ENCODE measurements at regions not wholly inside any gene's neighbourhood (a gene's known extent, or its start where the extent isn't known, plus 50 kb on each side); places are given as distances from the start of the nearest gene placed in this dataset.

GRCh38 chr6:170048615-170049256 lies 242.1 kb downstream of the DLL1 start:
- no peak for DNase-seq (ENCODE audit: low read depth in 2 of 2, low spot score in 1 of 2)

GRCh38 chr6:170047823-170048222 lies 243.1 kb downstream of the DLL1 start:
- DNase-seq (ENCODE audit: low read depth in 2 of 2, low spot score in 1 of 2) = no peak

GRCh38 chr6:170046791-170047626 lies 243.9 kb downstream of the DLL1 start:
- DNase-seq (ENCODE audit: low read depth in 2 of 2, low spot score in 1 of 2) = no peak

DNA sequence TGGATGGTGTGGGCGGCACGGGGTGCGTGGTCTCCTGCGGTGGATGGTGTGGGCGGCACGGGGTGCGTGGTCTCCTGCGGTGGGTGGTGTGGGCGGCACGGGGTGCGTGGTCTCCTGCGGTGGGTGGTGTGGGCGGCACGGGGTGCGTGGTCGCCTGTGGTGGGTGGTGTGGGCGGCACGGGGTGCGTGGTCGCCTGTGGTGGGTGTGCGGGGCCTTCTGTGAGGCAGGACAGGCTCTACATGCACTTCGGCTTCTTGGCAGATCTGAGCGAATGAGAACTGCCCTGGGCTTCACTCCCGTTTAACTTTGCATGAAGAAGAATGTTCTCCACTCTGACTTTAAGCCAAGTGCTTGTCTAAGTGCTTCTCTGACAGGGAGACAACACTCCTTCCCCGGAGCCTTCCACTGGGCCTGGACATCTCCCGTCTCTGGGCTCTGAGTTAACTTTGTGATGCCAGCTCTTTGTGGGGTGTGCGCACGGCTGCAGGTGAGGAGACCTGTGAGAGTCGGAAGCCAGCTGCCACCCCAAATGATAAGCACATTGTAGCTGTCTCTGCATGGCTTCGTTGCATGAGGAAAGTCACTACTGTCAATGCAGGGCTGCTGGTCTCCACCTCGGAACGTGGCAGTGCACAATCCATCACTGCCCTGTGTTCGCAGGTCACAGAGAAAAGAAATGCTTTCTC lies 244.8 kb downstream of the DLL1 start:
- no peak for DNase-seq (ENCODE audit: low read depth in 2 of 2, low spot score in 1 of 2)

- DNase-seq (ENCODE audit: low read depth in 2 of 2, low spot score in 1 of 2) = no peak
Measured at GRCh38 chr6:170045563-170045960, 245.3 kb downstream of the DLL1 start.

GRCh38 chr6:170044836-170045562 lies 245.9 kb downstream of the DLL1 start:
- DNase-seq (ENCODE audit: low read depth in 2 of 2, low spot score in 1 of 2) = no peak

GRCh38 chr6:170043881-170044790 lies 246.7 kb downstream of the DLL1 start:
- no peak for DNase-seq (ENCODE audit: low read depth in 2 of 2, low spot score in 1 of 2)

DNA sequence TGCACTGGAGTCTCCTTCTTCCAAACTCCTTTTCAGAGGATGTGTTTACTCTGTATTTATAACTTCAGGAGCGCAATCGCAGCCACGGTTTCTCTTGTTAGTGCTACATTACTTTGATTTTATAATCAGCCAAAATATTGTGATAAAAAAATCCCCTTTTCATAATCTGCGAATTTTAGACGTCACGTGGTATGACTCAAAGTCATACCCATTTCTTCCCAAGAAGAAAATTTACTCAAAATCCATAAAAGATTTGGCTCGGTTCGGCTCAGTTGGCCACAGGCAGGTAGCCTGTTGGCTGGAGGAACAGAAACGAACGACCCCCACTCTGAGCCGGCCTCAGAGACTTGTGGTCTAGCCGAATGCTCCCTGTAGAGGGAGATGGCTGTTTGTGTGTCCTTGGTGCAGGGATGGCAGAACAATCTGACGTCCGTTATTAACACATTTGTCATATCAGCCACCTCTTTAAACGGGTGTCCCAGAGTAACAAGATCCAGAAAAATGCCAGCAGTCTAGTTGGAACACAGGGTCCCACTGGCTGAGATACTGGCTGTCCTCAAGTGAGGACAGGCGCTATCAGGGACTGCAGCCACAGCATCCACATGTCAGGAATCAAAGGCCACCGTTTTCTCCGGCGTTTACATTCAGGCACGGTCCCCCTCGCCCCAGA lies 247.6 kb downstream of the DLL1 start:
- no peak for DNase-seq (ENCODE audit: low read depth in 2 of 2, low spot score in 1 of 2)

DNA sequence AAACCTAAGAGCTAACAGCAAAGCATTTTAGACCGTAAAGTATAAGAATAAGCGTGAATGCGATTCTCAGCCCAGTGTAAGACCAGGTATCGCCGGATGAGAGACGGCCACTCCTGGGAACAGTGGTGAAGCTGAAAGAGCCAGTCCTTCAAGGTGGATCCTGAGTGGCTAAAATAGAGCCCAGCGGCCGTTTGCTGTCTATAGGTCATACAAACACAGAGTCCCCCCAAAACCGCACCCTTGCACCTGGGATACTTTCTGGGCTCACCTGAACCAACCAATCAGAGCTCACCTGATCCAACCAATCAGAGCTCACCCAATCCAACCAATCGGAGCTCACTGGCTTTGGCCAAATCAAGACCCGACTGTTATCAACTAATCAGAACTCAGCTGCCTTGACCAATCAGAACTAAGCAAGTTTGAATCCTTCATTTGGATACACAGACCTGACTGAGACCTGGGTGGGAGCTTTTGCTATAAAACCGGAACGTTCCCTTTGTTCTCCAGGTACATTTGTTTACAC lies 248.2 kb downstream of the DLL1 start:
- DNase-seq (ENCODE audit: low read depth in 2 of 2, low spot score in 1 of 2) = no peak

DNA sequence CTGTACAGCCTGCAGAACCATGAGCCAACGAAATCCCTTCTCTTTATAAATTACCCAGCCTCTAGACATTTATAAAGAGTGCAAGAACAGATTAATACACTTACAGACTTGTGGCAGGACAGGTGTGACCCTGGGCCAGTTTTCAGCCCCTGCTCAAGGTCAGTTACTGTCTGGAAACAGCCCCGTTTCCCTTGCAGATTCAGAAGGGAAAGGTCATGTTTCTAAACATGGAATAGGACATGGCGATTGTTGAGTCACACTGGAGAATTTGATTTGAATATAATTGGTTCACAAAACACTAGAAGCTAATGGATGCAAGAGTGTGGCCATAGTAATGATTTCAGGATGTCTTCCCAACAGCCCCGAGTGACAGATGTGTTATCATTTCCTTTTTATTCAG lies 248.8 kb downstream of the DLL1 start:
- no peak for DNase-seq (ENCODE audit: low read depth in 2 of 2, low spot score in 1 of 2)

- no peak for DNase-seq (ENCODE audit: low read depth in 2 of 2, low spot score in 1 of 2)
Measured at GRCh38 chr6:170041526-170041925, 249.4 kb downstream of the DLL1 start.

- DNase-seq (ENCODE audit: low read depth in 2 of 2, low spot score in 1 of 2) = no peak
Measured at GRCh38 chr6:170040906-170041305, 250.0 kb downstream of the DLL1 start.

DNA sequence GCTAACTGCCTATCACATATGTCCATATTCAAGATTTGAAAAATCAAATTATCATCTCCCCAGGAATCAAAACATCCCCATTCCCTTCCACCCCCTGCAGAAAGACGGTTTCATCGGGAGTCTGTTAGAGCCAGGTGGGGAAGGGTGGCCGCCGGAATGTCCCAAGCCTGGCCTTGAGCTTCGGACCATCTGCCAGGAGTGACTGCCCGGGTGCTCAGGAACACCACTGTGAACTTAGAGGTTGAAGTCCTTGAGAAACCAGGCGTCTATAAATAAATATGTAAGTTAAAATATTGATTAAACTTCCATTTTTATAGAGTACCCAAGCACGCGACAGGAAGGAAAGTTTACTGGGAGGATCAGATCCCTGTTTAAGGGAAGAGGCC lies 250.8 kb downstream of the DLL1 start:
- DNase-seq (ENCODE audit: low read depth in 2 of 2, low spot score in 1 of 2) = no peak

GRCh38 chr6:170039156-170040114 lies 251.4 kb downstream of the DLL1 start:
- no peak for DNase-seq (ENCODE audit: low read depth in 2 of 2, low spot score in 1 of 2)

GRCh38 chr6:170038708-170039107 lies 252.2 kb downstream of the DLL1 start:
- no peak for DNase-seq (ENCODE audit: low read depth in 2 of 2, low spot score in 1 of 2)

DNA sequence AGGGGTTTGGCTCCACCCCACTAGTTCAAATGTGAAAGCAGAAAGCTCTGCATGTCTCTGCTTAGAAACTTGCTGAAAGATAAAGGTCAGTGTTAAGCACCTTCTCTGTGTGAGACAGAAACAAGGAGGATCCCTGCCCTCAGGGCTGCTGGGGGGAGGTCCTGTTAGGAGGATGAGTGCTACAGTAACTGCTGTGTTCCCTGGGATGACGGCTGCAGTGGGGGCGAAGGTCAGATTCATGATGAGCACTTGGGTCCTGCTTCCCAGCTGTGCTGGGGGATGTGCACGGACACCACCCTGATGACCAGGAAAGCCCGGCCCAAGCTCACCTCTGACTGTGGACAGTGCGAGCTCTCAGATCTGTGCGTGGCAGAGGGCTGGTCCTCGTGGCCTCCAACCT lies 252.6 kb downstream of the DLL1 start:
- no peak for DNase-seq (ENCODE audit: low read depth in 2 of 2, low spot score in 1 of 2)

DNA sequence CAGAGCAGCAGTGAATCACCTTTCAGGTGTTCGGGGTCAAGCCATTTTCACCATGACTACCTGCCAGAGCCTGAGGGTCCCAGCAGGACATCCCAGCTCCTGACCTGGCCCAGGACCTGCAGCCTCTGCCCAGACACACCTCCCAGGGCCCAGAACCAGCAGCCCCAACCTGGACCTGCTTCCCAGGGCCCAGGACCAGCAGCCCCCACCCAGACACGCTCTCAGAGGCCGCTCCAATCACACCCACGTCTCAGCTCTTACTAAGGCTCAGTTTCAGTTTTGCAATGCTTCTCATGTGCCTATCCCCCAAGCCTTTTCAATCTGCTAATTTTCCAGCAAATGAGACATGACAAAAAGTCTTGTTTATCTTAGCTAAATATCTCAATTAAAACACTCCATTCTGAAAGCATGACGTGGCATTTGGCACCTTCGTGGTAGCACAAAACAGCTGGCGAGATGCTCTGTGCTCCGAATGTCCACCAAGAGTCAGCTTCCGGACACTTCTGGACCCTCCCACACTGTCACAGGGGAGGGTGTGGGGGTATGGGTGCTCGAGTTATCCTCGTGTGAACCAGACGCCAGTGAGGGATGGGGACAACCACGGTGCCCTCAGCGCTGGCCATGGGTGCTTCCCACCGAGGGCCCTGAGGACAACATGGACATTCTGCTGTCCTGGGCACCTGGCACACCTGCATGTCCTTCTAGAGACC lies 253.2 kb downstream of the DLL1 start:
- DNase-seq (ENCODE audit: low read depth in 2 of 2, low spot score in 1 of 2) = no peak

- DNase-seq (ENCODE audit: low read depth in 2 of 2, low spot score in 1 of 2) = no peak
Measured at GRCh38 chr6:170036916-170037315, 254.0 kb downstream of the DLL1 start.

Data from stimulated activated CD8-positive, alpha-beta memory T cell treated with anti-CD3 and anti-CD28 coated beads, Interleukin-4, amount 100 ng/mL, for 1 hour (primary cell).